A549 (cell line): ENCODE measurements at regions not wholly inside any gene's neighbourhood (a gene's known extent, or its start where the extent isn't known, plus 50 kb on each side); places are given as distances from the start of the nearest gene placed in this dataset.

ENCODE experiments used
- ATAC-seq, 2 experiments: fragments of 200-7000 bp in 1 of 2; fragments of >200 bp in 1 of 2; cut with Nextera tagmentation in 1 of 2; cut with Tn5 transposase in 1 of 2; 3 replicates each; pipeline versions ENCODE4 v1.8.0 to v1.9.1; 2018 to 2020; ENCODE audit warnings: mild to moderate bottlenecking in 1 of 2, moderate library complexity in 1 of 2
- CTCF ChIA-PET: fragments of 300-600 bp; sonication (Branson Sonifier 250); formaldehyde crosslinking; extraction: SDS; loops from one replicate; lab custom pipeline; 2021; ENCODE audit warnings: antibody characterized with exemption, inconsistent platforms; lab: Yijun Ruan, JAX
- POLR2A ChIA-PET: fragments of 350-600 bp; formaldehyde crosslinking; extraction: SDS; loops from one replicate; lab custom pipeline; 2021; ENCODE audit warnings: antibody characterized with exemption, inconsistent platforms; lab: Yijun Ruan, JAX
- DNase-seq, 2 experiments: peaks; one replicate each; pipeline versions ENCODE4 v3.0.0 to v3.0.0-alpha.2; 2011 to 2016; ENCODE audit warnings: low read depth in 1 of 2, low spot score in 1 of 2
- FAIRE-seq: peaks from 2 replicates; lab custom pipeline; 2011; peaks lifted over from hg19 to GRCh38; lab: Jason Lieb, UNC
- H3K27ac ChIP-seq, 2 experiments: fragments of >200 bp; sonication (Bioruptor Twin); formaldehyde crosslinking; 3 replicates each; pipeline ENCODE4 v1.5.1; 2016 to 2017
- H3K4me1 ChIP-seq: fragments of >200 bp; sonication (Bioruptor Twin); formaldehyde crosslinking; 3 replicates; pipeline ENCODE4 v1.6.1; 2016
- H3K4me2 ChIP-seq: fragments of >200 bp; sonication (Bioruptor Twin); formaldehyde crosslinking; 3 replicates; pipeline ENCODE4 v1.6.1; 2016
- H3K4me3 ChIP-seq: fragments of >200 bp; sonication (Bioruptor Twin); formaldehyde crosslinking; 3 replicates; pipeline ENCODE4 v1.5.1; 2016
- H3K9me3 ChIP-seq: fragments of >200 bp; sonication (Bioruptor Twin); formaldehyde crosslinking; 3 replicates; pipeline ENCODE4 v1.6.1; 2016
- CHD2 ChIP-seq: fragments of 150-350 bp; IDR thresholded peaks from 2 replicates; pipeline ENCODE4 v1.6.1; 2014; ENCODE audit warnings: low read length; ENCODE audit not compliant: partially characterized antibody
- CHD4 ChIP-seq: fragments of 200-600 bp; sonication (generic); IDR thresholded peaks from 2 replicates; pipeline ENCODE4 v1.6.1; 2016; ENCODE audit warnings: antibody characterized with exemption, mild to moderate bottlenecking, borderline replicate concordance
- EHF ChIP-seq: fragments of 250-450 bp; sonication (Bioruptor Pico); IDR thresholded peaks from 2 replicates; pipeline ENCODE4 v1.5.0; 2020; ENCODE audit warnings: mild to moderate bottlenecking
- ESRRA ChIP-seq: fragments of 150-350 bp; IDR thresholded peaks from 2 replicates; pipeline ENCODE4 v1.6.1; 2014; ENCODE audit warnings: mild to moderate bottlenecking, low read length, borderline replicate concordance
- FOSB ChIP-seq: fragments of 250-450 bp; sonication (Bioruptor Pico); IDR thresholded peaks from 2 replicates; pipeline ENCODE4 v1.5.0; 2020; ENCODE audit warnings: mild to moderate bottlenecking, moderate library complexity
- FOSL2 ChIP-seq, 2 experiments: fragments of 450-650 bp in 1 of 2; fragments of >200 bp in 1 of 2; sonication (Bioruptor Twin) in 1 of 2; formaldehyde crosslinking; IDR thresholded peaks; 2 replicates each; pipeline versions ENCODE4 v1.5.0 to v1.6.1; 2016 to 2020; ENCODE audit warnings: mild to moderate bottlenecking in 1 of 2, moderate library complexity in 1 of 2
- GATA3 ChIP-seq: IDR thresholded peaks from 2 replicates; pipeline ENCODE4 v1.6.1; 2012; ENCODE audit warnings: borderline replicate concordance
- HEYL ChIP-seq: fragments of 250-450 bp; sonication (Bioruptor Pico); IDR thresholded peaks from 2 replicates; pipeline ENCODE4 v1.8.0; 2021; ENCODE audit warnings: mild to moderate bottlenecking, moderate library complexity
- HOXA7 ChIP-seq: fragments of 250-450 bp; sonication (Bioruptor Pico); IDR thresholded peaks from 2 replicates; pipeline ENCODE4 v1.5.0; 2020; ENCODE audit warnings: mild to moderate bottlenecking, moderate library complexity
- JUN ChIP-seq, 2 experiments: fragments of >200 bp; sonication (Bioruptor Twin); formaldehyde crosslinking; IDR thresholded peaks; 2 replicates in 1 of 2; 3 replicates in 1 of 2; pipeline ENCODE4 v1.6.1; 2016 to 2017
- KDM1A ChIP-seq: fragments of 200-600 bp; sonication (generic); IDR thresholded peaks from 2 replicates; pipeline ENCODE4 v1.6.1; 2016; ENCODE audit warnings: low read depth, mild to moderate bottlenecking
- KDM5A ChIP-seq: fragments of 200-600 bp; sonication (generic); IDR thresholded peaks from 2 replicates; pipeline ENCODE4 v1.6.1; 2016; ENCODE audit warnings: antibody characterized with exemption, mild to moderate bottlenecking
- MAFK ChIP-seq: fragments of 450-650 bp; IDR thresholded peaks from 2 replicates; pipeline ENCODE4 v1.6.1; 2014; ENCODE audit not compliant: partially characterized antibody
- MAZ ChIP-seq: fragments of 150-350 bp; IDR thresholded peaks from 2 replicates; pipeline ENCODE4 v1.6.1; 2014; ENCODE audit warnings: antibody characterized with exemption, low read depth, low read length, borderline replicate concordance
- NFE2L2 ChIP-seq: fragments of 150-350 bp; conservative IDR thresholded peaks from 2 replicates; pipeline ENCODE4 v1.6.1; 2014; ENCODE audit warnings: low read length
- NPAS2 ChIP-seq: fragments of 250-450 bp; sonication (Bioruptor Pico); IDR thresholded peaks from 2 replicates; pipeline ENCODE4 v1.8.0; 2022; ENCODE audit warnings: mild to moderate bottlenecking, moderate library complexity, borderline replicate concordance
- NR3C1 ChIP-seq: fragments of >200 bp; sonication (Bioruptor Twin); formaldehyde crosslinking; IDR thresholded peaks from 3 replicates; pipeline ENCODE4 v1.6.1; 2017
- PHF8 ChIP-seq: fragments of 200-600 bp; sonication (generic); IDR thresholded peaks from 2 replicates; pipeline ENCODE4 v1.6.1; 2016; ENCODE audit warnings: low read depth, mild to moderate bottlenecking, antibody characterized with exemption, moderate library complexity, borderline replicate concordance
- RAD21 ChIP-seq, 2 experiments: fragments of >200 bp in 1 of 2; sonication (Bioruptor Twin) in 1 of 2; formaldehyde crosslinking in 1 of 2; IDR thresholded peaks in 1 of 2; conservative IDR thresholded peaks in 1 of 2; 2 replicates in 1 of 2; 3 replicates in 1 of 2; pipeline ENCODE4 v1.6.1; 2012 to 2018; ENCODE audit warnings: inconsistent platforms in 1 of 2
- SREBF2 ChIP-seq: fragments of 450-650 bp; IDR thresholded peaks from 2 replicates; pipeline ENCODE4 v1.6.1; 2014; ENCODE audit warnings: mild to moderate bottlenecking, moderate library complexity
- ZNF302 ChIP-seq: fragments of 250-450 bp; sonication (Bioruptor Pico); IDR thresholded peaks from 2 replicates; pipeline ENCODE4 v1.9.0; 2021; ENCODE audit warnings: inconsistent platforms, mild to moderate bottlenecking, moderate library complexity
- ZSCAN20 ChIP-seq: fragments of 250-450 bp; sonication (Bioruptor Pico); IDR thresholded peaks from 2 replicates; pipeline ENCODE4 v1.8.0; 2022; ENCODE audit warnings: mild to moderate bottlenecking, moderate library complexity
- WGBS: methylation state at CpG from one replicate; pipeline ENCODE4 v1.1.6; 2017; ENCODE audit errors: missing lambda C conversion rate; 5-methylcytosine and 5-hydroxymethylcytosine counted together
- TF ChIP-seq, protein P1 (sequence below): fragments of >200 bp; sonication (Bioruptor Twin); formaldehyde crosslinking; IDR thresholded peaks from 3 replicates; pipeline ENCODE4 v1.6.1; 2016
- TF ChIP-seq, protein P2 (sequence below): fragments of 450-650 bp; IDR thresholded peaks from 2 replicates; pipeline ENCODE4 v1.6.1; 2014; ENCODE audit warnings: antibody characterized with exemption
- TF ChIP-seq, protein P3 (sequence below): fragments of 150-350 bp; IDR thresholded peaks from 2 replicates; pipeline ENCODE4 v1.6.1; 2014; ENCODE audit warnings: low read depth, mild to moderate bottlenecking, low read length
- TF ChIP-seq, protein P4 (sequence below): IDR thresholded peaks from 2 replicates; pipeline ENCODE4 v1.6.1; 2012
- TF ChIP-seq, protein P5 (sequence below): fragments of 200-600 bp; sonication (generic); IDR thresholded peaks from 2 replicates; pipeline ENCODE4 v1.6.1; 2016; ENCODE audit warnings: antibody characterized with exemption, mild to moderate bottlenecking, moderate library complexity

DNA sequence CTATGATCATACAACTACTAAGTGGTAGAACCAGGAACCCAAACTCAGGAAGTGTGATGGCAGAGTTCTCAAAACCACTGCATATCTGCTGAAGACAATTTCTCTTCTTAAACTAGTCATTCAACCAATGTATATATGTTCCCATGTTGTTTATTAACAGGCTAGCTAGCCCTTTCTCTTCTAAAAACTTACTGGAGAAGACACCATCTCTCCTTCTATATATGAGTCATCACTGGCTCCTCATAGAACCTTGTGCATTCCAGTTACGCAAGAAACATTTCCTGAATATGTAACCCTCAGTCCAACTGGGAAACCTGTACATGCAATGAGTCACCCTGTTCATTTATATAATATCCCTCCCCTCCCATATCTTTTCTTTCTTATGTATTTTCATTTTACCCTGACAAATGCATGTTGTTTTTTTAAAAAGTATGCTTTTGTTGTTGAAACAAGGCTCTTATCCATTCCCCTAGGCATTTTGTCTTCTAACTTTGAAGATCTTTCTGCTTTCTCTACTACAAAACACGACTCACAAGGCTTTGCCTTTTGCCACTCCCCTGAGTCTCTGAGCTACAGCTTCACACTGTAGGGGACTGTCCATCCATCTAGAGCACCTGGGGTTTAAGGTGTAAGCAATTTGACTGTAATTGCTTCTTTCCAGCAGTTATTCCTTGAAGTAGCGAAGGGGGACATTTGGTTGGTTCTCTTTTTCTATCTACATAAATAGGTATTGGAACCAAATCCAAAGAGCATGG is 119.5 kb downstream of the ANXA1 start (continued):
- TF ChIP-seq MAZ, result no peak
- TF ChIP-seq MAFK, result no peak
- TF ChIP-seq FOSL2 (IDR thresholded peaks at IDR 0.05), result peak; percentile 87
- TF ChIP-seq FOSL2 (CRISPR knock-in tag; IDR thresholded peaks at IDR 0.05), result peak; percentile 97
- TF ChIP-seq, protein P1, sequence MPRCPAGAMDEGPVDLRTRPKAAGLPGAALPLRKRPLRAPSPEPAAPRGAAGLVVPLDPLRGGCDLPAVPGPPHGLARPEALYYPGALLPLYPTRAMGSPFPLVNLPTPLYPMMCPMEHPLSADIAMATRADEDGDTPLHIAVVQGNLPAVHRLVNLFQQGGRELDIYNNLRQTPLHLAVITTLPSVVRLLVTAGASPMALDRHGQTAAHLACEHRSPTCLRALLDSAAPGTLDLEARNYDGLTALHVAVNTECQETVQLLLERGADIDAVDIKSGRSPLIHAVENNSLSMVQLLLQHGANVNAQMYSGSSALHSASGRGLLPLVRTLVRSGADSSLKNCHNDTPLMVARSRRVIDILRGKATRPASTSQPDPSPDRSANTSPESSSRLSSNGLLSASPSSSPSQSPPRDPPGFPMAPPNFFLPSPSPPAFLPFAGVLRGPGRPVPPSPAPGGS, result no peak
- TF ChIP-seq JUN (IDR thresholded peaks at IDR 0.05), result no peak
- no peak for TF ChIP-seq NPAS2 (CRISPR knock-in tag)

DNA sequence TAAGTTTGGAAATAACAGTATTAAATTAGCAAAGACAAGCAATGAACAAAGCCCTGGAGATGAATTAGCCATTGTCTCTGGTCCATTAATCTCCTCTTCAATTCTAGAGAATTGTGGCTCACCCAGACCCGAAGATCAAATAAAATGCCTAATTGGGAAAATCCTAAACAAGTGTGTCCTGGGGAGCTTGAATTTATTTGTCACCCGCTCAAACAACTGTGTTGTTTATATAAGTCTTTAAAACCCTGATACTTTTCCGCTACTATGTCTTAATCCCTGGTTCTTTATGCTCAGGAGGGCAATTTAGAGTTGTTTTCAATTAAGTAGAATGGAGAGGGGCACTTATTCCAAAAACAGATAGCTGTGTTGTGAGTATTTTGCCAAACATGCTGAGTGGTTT is 128.4 kb downstream of the ANXA1 start:
- WGBS, result 10% methylated on average over 3 of the region's 3 CpGs
- CTCF ChIA-PET, result interaction anchor here (0.8 to 1.0 kb wide), 2 partner anchors 8 to 10 kb away, joined by 3 to 4 read pairs; no protein-coding TSS in a partner anchor
- no peak overlapping the region for H3K4me2 ChIP-seq
- TF ChIP-seq NR3C1 (no peak), PHF8 (no peak), ESRRA (no peak), SREBF2 (no peak), FOSL2 (IDR thresholded peaks at IDR 0.05) (no peak), FOSL2 (CRISPR knock-in tag; IDR thresholded peaks at IDR 0.05) (no peak), KDM5A (no peak), FOSB (CRISPR knock-in tag) (no peak), HEYL (CRISPR knock-in tag) (no peak), ZNF302 (CRISPR knock-in tag) (no peak), HOXA7 (no peak), RAD21 (conservative IDR thresholded peaks at IDR 0.05 in 1 of 2, IDR thresholded peaks at IDR 0.05 in 1 of 2) (no peak), JUN (IDR thresholded peaks at IDR 0.05) (no peak), ZSCAN20 (CRISPR knock-in tag) (no peak)
- TF ChIP-seq, protein P2, sequence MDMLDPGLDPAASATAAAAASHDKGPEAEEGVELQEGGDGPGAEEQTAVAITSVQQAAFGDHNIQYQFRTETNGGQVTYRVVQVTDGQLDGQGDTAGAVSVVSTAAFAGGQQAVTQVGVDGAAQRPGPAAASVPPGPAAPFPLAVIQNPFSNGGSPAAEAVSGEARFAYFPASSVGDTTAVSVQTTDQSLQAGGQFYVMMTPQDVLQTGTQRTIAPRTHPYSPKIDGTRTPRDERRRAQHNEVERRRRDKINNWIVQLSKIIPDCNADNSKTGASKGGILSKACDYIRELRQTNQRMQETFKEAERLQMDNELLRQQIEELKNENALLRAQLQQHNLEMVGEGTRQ, result no peak
- TF ChIP-seq, protein P3, sequence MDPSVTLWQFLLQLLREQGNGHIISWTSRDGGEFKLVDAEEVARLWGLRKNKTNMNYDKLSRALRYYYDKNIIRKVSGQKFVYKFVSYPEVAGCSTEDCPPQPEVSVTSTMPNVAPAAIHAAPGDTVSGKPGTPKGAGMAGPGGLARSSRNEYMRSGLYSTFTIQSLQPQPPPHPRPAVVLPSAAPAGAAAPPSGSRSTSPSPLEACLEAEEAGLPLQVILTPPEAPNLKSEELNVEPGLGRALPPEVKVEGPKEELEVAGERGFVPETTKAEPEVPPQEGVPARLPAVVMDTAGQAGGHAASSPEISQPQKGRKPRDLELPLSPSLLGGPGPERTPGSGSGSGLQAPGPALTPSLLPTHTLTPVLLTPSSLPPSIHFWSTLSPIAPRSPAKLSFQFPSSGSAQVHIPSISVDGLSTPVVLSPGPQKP, result no peak
- TF ChIP-seq, all 56 proteins: peak for 0
- Histone ChIP-seq H3K9me3 (no peaks in the 10 kb centered on the region), H3K4me1 (no peaks in the 10 kb centered on the region), H3K27ac (no peak overlapping the region), H3K4me3 (no peak overlapping the region)
- ATAC-seq (no peak), DNase-seq (no peak), FAIRE-seq (no peak)
- POLR2A ChIA-PET, result no interaction called here

DNA sequence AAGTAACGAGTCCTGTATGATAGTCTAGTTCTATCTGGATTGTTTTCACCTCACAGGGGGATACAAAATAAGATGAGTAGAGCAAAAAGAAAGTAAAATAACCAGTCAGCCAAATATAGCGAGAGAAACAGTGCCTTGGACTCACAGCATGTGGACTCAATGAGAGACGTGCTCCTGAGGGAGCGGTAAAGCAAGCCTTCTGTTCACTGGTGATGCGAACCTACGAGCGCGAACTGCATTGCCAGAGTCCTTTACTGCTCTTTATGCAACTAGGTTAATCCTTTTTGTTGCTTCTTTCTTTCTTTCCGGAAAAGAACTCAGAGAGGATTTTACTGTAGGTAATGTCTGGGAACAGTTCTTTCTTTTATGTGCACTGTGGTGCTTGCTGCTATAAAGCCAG is 132.7 kb downstream of the ANXA1 start:
- FAIRE-seq (no peak), ATAC-seq (no peak), DNase-seq (no peak)
- Histone ChIP-seq H3K27ac (no peak overlapping the region), H3K4me2 (no peak overlapping the region), H3K9me3 (no peaks in the 10 kb centered on the region), H3K4me1 (no peaks in the 10 kb centered on the region), H3K4me3 (no peak overlapping the region)
- WGBS, result 69% methylated on average over 9 of the region's 9 CpGs
- ChIA-PET CTCF (no interaction called here), POLR2A (no interaction called here)
- TF ChIP-seq NFE2L2 (no peak), MAZ (no peak), CHD2 (no peak), RAD21 (conservative IDR thresholded peaks at IDR 0.05 in 1 of 2, IDR thresholded peaks at IDR 0.05 in 1 of 2) (no peak), GATA3 (no peak), PHF8 (no peak), CHD4 (no peak), HOXA7 (no peak), HEYL (CRISPR knock-in tag) (no peak), MAFK (no peak), KDM1A (no peak), FOSB (CRISPR knock-in tag) (no peak), EHF (no peak), JUN (IDR thresholded peaks at IDR 0.05) (no peak), ZNF302 (CRISPR knock-in tag) (no peak)
- TF ChIP-seq, protein P4, sequence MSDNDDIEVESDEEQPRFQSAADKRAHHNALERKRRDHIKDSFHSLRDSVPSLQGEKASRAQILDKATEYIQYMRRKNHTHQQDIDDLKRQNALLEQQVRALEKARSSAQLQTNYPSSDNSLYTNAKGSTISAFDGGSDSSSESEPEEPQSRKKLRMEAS, result no peak
- TF ChIP-seq, protein P5, sequence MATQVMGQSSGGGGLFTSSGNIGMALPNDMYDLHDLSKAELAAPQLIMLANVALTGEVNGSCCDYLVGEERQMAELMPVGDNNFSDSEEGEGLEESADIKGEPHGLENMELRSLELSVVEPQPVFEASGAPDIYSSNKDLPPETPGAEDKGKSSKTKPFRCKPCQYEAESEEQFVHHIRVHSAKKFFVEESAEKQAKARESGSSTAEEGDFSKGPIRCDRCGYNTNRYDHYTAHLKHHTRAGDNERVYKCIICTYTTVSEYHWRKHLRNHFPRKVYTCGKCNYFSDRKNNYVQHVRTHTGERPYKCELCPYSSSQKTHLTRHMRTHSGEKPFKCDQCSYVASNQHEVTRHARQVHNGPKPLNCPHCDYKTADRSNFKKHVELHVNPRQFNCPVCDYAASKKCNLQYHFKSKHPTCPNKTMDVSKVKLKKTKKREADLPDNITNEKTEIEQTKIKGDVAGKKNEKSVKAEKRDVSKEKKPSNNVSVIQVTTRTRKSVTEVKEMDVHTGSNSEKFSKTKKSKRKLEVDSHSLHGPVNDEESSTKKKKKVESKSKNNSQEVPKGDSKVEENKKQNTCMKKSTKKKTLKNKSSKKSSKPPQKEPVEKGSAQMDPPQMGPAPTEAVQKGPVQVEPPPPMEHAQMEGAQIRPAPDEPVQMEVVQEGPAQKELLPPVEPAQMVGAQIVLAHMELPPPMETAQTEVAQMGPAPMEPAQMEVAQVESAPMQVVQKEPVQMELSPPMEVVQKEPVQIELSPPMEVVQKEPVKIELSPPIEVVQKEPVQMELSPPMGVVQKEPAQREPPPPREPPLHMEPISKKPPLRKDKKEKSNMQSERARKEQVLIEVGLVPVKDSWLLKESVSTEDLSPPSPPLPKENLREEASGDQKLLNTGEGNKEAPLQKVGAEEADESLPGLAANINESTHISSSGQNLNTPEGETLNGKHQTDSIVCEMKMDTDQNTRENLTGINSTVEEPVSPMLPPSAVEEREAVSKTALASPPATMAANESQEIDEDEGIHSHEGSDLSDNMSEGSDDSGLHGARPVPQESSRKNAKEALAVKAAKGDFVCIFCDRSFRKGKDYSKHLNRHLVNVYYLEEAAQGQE, result no peak
